OCI-LY7 (cell line): ENCODE measurements at regions not wholly inside any gene's neighbourhood (a gene's known extent, or its start where the extent isn't known, plus 50 kb on each side); places are given as distances from the start of the nearest gene placed in this dataset.

Experiments used
- BruUV-seq: library from RNA; stranded (reverse); fragments of 400-500 nt; replicated peaks from 2 replicates; lab custom pipeline; 2021; lab: Mats Ljungman, UMichigan
- CTCF ChIA-PET: fragments of 300-600 bp; sonication (Branson Sonifier 250); formaldehyde crosslinking; loops from one replicate; lab custom pipeline; 2022; ENCODE audit warnings: antibody characterized with exemption; ENCODE audit not compliant: unreplicated experiment; lab: Charles Lee
- POLR2A ChIA-PET: fragments of 300-600 bp; sonication (Branson Sonifier 250); formaldehyde crosslinking; loops from one replicate; lab custom pipeline; 2022; ENCODE audit warnings: antibody characterized with exemption; lab: Charles Lee
- DNase-seq: peaks from one replicate; pipeline ENCODE4 v3.0.0-alpha.2; 2015; ENCODE audit warnings: low spot score
- H2AFZ ChIP-seq: fragments of 200-600 bp; sonication (generic), shearing (Covaris generic); 2 replicates; pipeline ENCODE4 v1.6.1; 2014; ENCODE audit warnings: mild to moderate bottlenecking, antibody characterized with exemption, low read length, moderate library complexity
- H3K27ac ChIP-seq: fragments of 200-600 bp; sonication (generic); 2 replicates; pipeline ENCODE4 v1.5.1; 2014; ENCODE audit warnings: mixed run types, low read depth, mild to moderate bottlenecking, moderate library complexity, low read length, inconsistent platforms; ENCODE audit not compliant: poor library complexity, severe bottlenecking
- H3K36me3 ChIP-seq: fragments of 200-600 bp; sonication (generic); 2 replicates; pipeline ENCODE4 v1.6.1; 2014; ENCODE audit warnings: mild to moderate bottlenecking, antibody characterized with exemption, low read length, moderate library complexity, mixed read lengths; ENCODE audit not compliant: insufficient read depth
- H3K4me1 ChIP-seq: fragments of 200-600 bp; sonication (generic); 2 replicates; pipeline ENCODE4 v1.5.1; 2014; ENCODE audit warnings: mild to moderate bottlenecking, low read length; ENCODE audit not compliant: insufficient read depth, poor library complexity, severe bottlenecking
- H3K4me2 ChIP-seq: fragments of 200-600 bp; sonication (generic); 2 replicates; pipeline ENCODE4 v1.6.1; 2014; ENCODE audit warnings: mild to moderate bottlenecking, low read length
- H3K4me3 ChIP-seq: fragments of 200-600 bp; sonication (generic); 2 replicates; pipeline ENCODE4 v1.5.1; 2014; ENCODE audit warnings: mild to moderate bottlenecking, low read depth, low read length; ENCODE audit not compliant: poor library complexity, severe bottlenecking
- H3K79me2 ChIP-seq: fragments of 200-600 bp; sonication (generic); 2 replicates; pipeline ENCODE4 v1.6.1; 2016; ENCODE audit warnings: low read depth, mild to moderate bottlenecking, low read length, moderate library complexity, mixed read lengths; ENCODE audit not compliant: insufficient read depth
- H3K9me2 ChIP-seq: fragments of 200-600 bp; sonication (generic); 2 replicates; pipeline ENCODE4 v1.6.1; 2016; ENCODE audit warnings: mild to moderate bottlenecking, low read length, mixed read lengths; ENCODE audit not compliant: insufficient read depth
- H3K9me3 ChIP-seq: fragments of 200-600 bp; sonication (generic); 2 replicates; pipeline ENCODE4 v1.6.1; 2014; ENCODE audit warnings: mild to moderate bottlenecking, mixed run types, low read length, mixed read lengths
- H4K20me1 ChIP-seq: fragments of 200-600 bp; sonication (generic); 2 replicates; pipeline ENCODE4 v1.6.1; 2014; ENCODE audit warnings: mild to moderate bottlenecking, antibody characterized with exemption, low read length, moderate library complexity, mixed read lengths; ENCODE audit not compliant: insufficient read depth
- EZH2phosphoT487 ChIP-seq: fragments of 200-600 bp; sonication (generic); IDR thresholded peaks from 2 replicates; pipeline ENCODE4 v1.6.1; 2018; ENCODE audit warnings: low read depth, borderline replicate concordance, mild to moderate bottlenecking, mixed run types, antibody characterized with exemption, low read length, moderate library complexity, mixed read lengths
- intact Hi-C: fragments of 100-400 bp; cut with micrococcal nuclease; formaldehyde crosslinking; loops from one replicate; pipeline ENCODE4 v1.10.0; 2022; ENCODE audit not compliant: unreplicated experiment
- TF ChIP-seq, protein P1 (sequence below): fragments of 200-600 bp; sonication (generic); conservative IDR thresholded peaks from 2 replicates; pipeline ENCODE4 v1.5.1; 2014; ENCODE audit warnings: mild to moderate bottlenecking, antibody characterized with exemption, low read length, moderate library complexity, mixed read lengths

GRCh38 chr6:169854083-169854725, 102.8 kb downstream of the ERMARD start:
- H3K4me1 ChIP-seq = no peaks in the 10 kb centered on the region
- ChIA-PET POLR2A (no interaction called here), CTCF (no interaction called here)
- no peak overlapping the region for H2AFZ ChIP-seq
- H3K36me3 ChIP-seq = no peaks in the 10 kb centered on the region
- no peak overlapping the region for H3K4me3 ChIP-seq
- intact Hi-C loops = no loop called here
- no peak overlapping the region for H3K27ac ChIP-seq
- no peaks in the 10 kb centered on the region for H3K9me3 ChIP-seq
- no peak overlapping the region for H3K4me2 ChIP-seq
- H3K9me2 ChIP-seq = no peaks in the 10 kb centered on the region
- no TSS peak for BruUV-seq
- no peak for TF ChIP-seq EZH2phosphoT487
- TF ChIP-seq, protein P1, sequence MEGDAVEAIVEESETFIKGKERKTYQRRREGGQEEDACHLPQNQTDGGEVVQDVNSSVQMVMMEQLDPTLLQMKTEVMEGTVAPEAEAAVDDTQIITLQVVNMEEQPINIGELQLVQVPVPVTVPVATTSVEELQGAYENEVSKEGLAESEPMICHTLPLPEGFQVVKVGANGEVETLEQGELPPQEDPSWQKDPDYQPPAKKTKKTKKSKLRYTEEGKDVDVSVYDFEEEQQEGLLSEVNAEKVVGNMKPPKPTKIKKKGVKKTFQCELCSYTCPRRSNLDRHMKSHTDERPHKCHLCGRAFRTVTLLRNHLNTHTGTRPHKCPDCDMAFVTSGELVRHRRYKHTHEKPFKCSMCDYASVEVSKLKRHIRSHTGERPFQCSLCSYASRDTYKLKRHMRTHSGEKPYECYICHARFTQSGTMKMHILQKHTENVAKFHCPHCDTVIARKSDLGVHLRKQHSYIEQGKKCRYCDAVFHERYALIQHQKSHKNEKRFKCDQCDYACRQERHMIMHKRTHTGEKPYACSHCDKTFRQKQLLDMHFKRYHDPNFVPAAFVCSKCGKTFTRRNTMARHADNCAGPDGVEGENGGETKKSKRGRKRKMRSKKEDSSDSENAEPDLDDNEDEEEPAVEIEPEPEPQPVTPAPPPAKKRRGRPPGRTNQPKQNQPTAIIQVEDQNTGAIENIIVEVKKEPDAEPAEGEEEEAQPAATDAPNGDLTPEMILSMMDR = no peak
- DNase-seq = no peak
- H4K20me1 ChIP-seq = no peaks in the 10 kb centered on the region
- H3K79me2 ChIP-seq = no peaks in the 10 kb centered on the region

DNA sequence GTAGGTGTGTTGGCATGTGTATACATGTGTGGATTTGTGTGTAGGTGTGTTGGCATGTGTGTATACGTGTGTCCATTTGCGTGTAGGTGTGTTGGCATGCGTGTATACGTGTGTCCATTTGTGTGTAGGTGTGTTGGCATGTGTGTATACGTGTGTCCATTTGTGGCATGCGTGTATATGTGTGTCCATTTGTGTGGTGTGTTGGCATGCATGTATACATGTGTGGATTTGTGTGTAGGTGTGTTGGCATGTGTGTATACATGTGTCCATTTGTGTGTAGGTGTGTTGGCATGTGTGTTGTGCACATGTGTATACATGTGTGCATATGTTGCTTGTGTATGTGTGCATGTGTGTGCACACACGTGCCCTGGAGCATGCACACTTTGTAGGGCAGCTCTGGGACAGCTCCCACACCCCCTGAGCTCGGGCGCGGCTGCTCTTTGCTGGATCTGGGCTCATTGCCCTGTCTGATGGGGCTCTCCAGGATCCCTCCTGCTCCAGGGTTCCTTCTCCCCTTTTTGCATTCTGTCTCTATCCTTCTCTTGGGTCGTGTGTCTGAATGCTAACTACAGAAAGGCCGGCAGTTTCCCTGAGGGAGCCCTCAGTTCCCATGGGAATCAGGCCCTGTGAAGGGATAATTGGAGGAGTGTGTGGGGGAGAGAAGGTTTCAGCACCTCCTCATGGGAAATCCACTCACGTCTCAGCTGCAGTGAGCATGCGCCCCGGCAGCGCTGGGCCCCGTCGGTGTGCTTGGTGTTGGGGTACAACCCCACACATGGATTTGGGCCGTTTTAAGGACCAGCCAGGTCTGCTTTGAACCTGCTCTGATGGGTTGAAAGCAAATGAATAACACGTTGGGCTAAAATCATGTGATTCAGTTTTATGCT, 102.0 kb downstream of the ERMARD start:
- Histone ChIP-seq H3K79me2 (no peaks in the 10 kb centered on the region), H2AFZ (no peak overlapping the region), H4K20me1 (no peaks in the 10 kb centered on the region), H3K4me3 (no peak overlapping the region), H3K36me3 (no peaks in the 10 kb centered on the region), H3K9me2 (no peaks in the 10 kb centered on the region), H3K4me1 (no peaks in the 10 kb centered on the region), H3K4me2 (no peak overlapping the region), H3K27ac (no peak overlapping the region), H3K9me3 (no peaks in the 10 kb centered on the region)
- TF ChIP-seq EZH2phosphoT487 = no peak
- TF ChIP-seq, protein P1 = no peak
- BruUV-seq = no TSS peak
- ChIA-PET POLR2A (no interaction called here), CTCF (no interaction called here)
- DNase-seq = no peak
- intact Hi-C loops = no loop called here
